Astrocyte (in vitro differentiated cells and primary cell): ENCODE measurements at regions not wholly inside any gene's neighbourhood (a gene's known extent, or its start where the extent isn't known, plus 50 kb on each side); places are given as distances from the start of the nearest gene placed in this dataset.

Experiments
- DNase-seq: peaks from one replicate; pipeline ENCODE4 v3.0.0-alpha.2; 2010; ENCODE audit warnings: low read depth
- FAIRE-seq: peaks from 2 replicates; lab custom pipeline; 2011; peaks lifted over from hg19 to GRCh38; lab: Jason Lieb, UNC
- H2AFZ ChIP-seq: 2 replicates; pipeline ENCODE4 v1.6.0; 2012; ENCODE audit warnings: low read depth, low read length, inconsistent platforms
- H3K27ac ChIP-seq: 2 replicates; pipeline ENCODE4 v1.5.1; 2011; ENCODE audit warnings: low read depth, low read length, inconsistent platforms
- H3K27me3 ChIP-seq: 2 replicates; pipeline ENCODE4 v1.6.0; 2011; ENCODE audit warnings: low read length, inconsistent platforms; ENCODE audit not compliant: insufficient read depth
- H3K36me3 ChIP-seq: 2 replicates; pipeline ENCODE4 v1.5.1; 2011; ENCODE audit warnings: low read length, inconsistent platforms; ENCODE audit not compliant: insufficient read depth
- H3K4me1 ChIP-seq: 2 replicates; pipeline ENCODE4 v1.5.1; 2011; ENCODE audit warnings: low read length, inconsistent platforms; ENCODE audit not compliant: insufficient read depth
- H3K4me2 ChIP-seq: 2 replicates; pipeline ENCODE4 v1.6.0; 2012; ENCODE audit warnings: low read length, inconsistent platforms
- H3K4me3 ChIP-seq: 2 replicates; pipeline ENCODE4 v1.5.1; 2011; ENCODE audit warnings: low read depth, mild to moderate bottlenecking, low read length, inconsistent platforms; ENCODE audit not compliant: insufficient read depth
- H3K79me2 ChIP-seq: 2 replicates; pipeline ENCODE4 v1.6.0; 2012; ENCODE audit warnings: mild to moderate bottlenecking, low read length, inconsistent platforms; ENCODE audit not compliant: insufficient read depth
- H3K9ac ChIP-seq: 2 replicates; pipeline ENCODE4 v1.6.0; 2012; ENCODE audit warnings: mild to moderate bottlenecking, low read length, inconsistent platforms
- H3K9me3 ChIP-seq: 2 replicates; pipeline ENCODE4 v1.5.1; 2012; ENCODE audit warnings: low read depth, mild to moderate bottlenecking, low read length, inconsistent platforms; ENCODE audit not compliant: insufficient read depth
- H4K20me1 ChIP-seq: 2 replicates; pipeline ENCODE4 v1.6.0; 2012; ENCODE audit warnings: low read length, inconsistent platforms; ENCODE audit not compliant: insufficient read depth
- H3K27ac Mint-ChIP-seq: one replicate; pipeline ENCODE4 v1.8.0; 2021; ENCODE audit warnings: mild to moderate bottlenecking, mixed read lengths; ENCODE audit not compliant: unreplicated experiment
- H3K27me3 Mint-ChIP-seq: one replicate; pipeline ENCODE4 v1.8.0; 2021; ENCODE audit warnings: low read depth, mixed read lengths; ENCODE audit not compliant: unreplicated experiment
- H3K36me3 Mint-ChIP-seq: one replicate; pipeline ENCODE4 v1.8.0; 2021; ENCODE audit warnings: low read depth, mixed read lengths; ENCODE audit not compliant: unreplicated experiment
- H3K4me1 Mint-ChIP-seq: one replicate; pipeline ENCODE4 v1.8.0; 2021; ENCODE audit warnings: low read depth, mixed read lengths; ENCODE audit not compliant: unreplicated experiment
- H3K4me3 Mint-ChIP-seq: one replicate; pipeline ENCODE4 v1.8.0; 2021; ENCODE audit warnings: mild to moderate bottlenecking, moderate library complexity, mixed read lengths; ENCODE audit not compliant: unreplicated experiment
- H3K9me3 Mint-ChIP-seq: one replicate; pipeline ENCODE4 v1.8.0; 2021; ENCODE audit warnings: mild to moderate bottlenecking, mixed read lengths; ENCODE audit not compliant: unreplicated experiment
- CTCF ChIP-seq: IDR thresholded peaks from 2 replicates; pipeline ENCODE4 v1.5.1; 2011; ENCODE audit warnings: low read depth, mild to moderate bottlenecking, inconsistent platforms, low read length, moderate library complexity; ENCODE audit not compliant: insufficient read depth
- EZH2 ChIP-seq: IDR thresholded peaks from 2 replicates; pipeline ENCODE4 v1.6.1; 2012; ENCODE audit warnings: mild to moderate bottlenecking, low read length, inconsistent platforms; ENCODE audit not compliant: insufficient read depth

GRCh38 chr15:31163769-31164572 lies 62.4 kb upstream of the TRPM1 start:
- Histone ChIP-seq H3K4me3 (no peak overlapping the region), H3K27ac (no peak overlapping the region), H3K27me3 (no peaks in the 10 kb centered on the region), H3K4me1 (no peaks in the 10 kb centered on the region), H4K20me1 (no peaks in the 10 kb centered on the region), H3K36me3 (no peaks in the 10 kb centered on the region), H3K9me3 (no peaks in the 10 kb centered on the region), H3K9ac (no peak overlapping the region), H3K79me2 (no peaks in the 10 kb centered on the region), H2AFZ (no peak overlapping the region), H3K4me2 (no peak overlapping the region)
- H3K27ac Mint-ChIP-seq: peak overlapping the region; percentile 4
- no peak for FAIRE-seq
- TF ChIP-seq CTCF: no peak
- H3K4me1 Mint-ChIP-seq: peaks cover 1% of the 10 kb centered on the region
- no peaks in the 10 kb centered on the region for H3K9me3 Mint-ChIP-seq
- no peaks in the 10 kb centered on the region for H3K36me3 Mint-ChIP-seq
- H3K27me3 Mint-ChIP-seq: peaks cover 11% of the 10 kb centered on the region
- H3K4me3 Mint-ChIP-seq: no peak overlapping the region
- DNase-seq: peak; percentile 25

DNA sequence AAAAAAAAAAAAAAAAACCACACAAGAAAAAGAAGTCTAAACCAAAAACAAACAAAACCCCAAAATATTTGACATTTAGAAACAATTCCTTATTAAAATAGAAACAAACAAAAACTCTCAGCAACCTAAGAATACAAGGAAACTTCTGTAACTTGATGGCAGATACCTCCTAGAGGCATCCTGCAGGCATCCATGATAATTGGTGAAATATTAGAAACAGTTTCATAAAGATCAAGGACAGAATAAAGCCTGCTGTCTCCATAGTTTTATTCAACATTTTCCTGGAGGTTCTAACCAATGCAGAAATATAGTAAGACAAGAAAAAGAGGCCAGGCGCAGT lies 63.0 kb upstream of the TRPM1 start:
- Histone ChIP-seq H3K79me2 (no peaks in the 10 kb centered on the region), H3K4me1 (no peaks in the 10 kb centered on the region), H3K27ac (no peak overlapping the region), H2AFZ (no peak overlapping the region), H3K36me3 (no peaks in the 10 kb centered on the region), H3K9ac (no peak overlapping the region), H3K27me3 (no peaks in the 10 kb centered on the region), H3K4me2 (no peak overlapping the region), H4K20me1 (no peaks in the 10 kb centered on the region), H3K4me3 (no peak overlapping the region), H3K9me3 (no peaks in the 10 kb centered on the region)
- Mint-ChIP-seq H3K9me3 (no peaks in the 10 kb centered on the region), H3K27me3 (peaks cover 11% of the 10 kb centered on the region), H3K36me3 (no peaks in the 10 kb centered on the region), H3K4me1 (peaks cover 1% of the 10 kb centered on the region), H3K27ac (no peak overlapping the region), H3K4me3 (no peak overlapping the region)
- no peak for DNase-seq
- TF ChIP-seq EZH2 (no peak), CTCF (no peak)
- FAIRE-seq: no peak

GRCh38 chr15:31169558-31169957 lies 68.0 kb upstream of the TRPM1 start:
- DNase-seq (no peak), FAIRE-seq (no peak)
- no peak overlapping the region for H3K4me2 ChIP-seq
- no peaks in the 10 kb centered on the region for H4K20me1 ChIP-seq
- H3K36me3 Mint-ChIP-seq: no peaks in the 10 kb centered on the region
- peaks cover 4% of the 10 kb centered on the region for H3K27me3 Mint-ChIP-seq
- no peak overlapping the region for H3K4me3 ChIP-seq
- H3K4me3 Mint-ChIP-seq: no peak overlapping the region
- H3K4me1 Mint-ChIP-seq: no peaks in the 10 kb centered on the region
- no peaks in the 10 kb centered on the region for H3K36me3 ChIP-seq
- H3K9ac ChIP-seq: no peak overlapping the region
- no peaks in the 10 kb centered on the region for H3K9me3 Mint-ChIP-seq
- H2AFZ ChIP-seq: no peak overlapping the region
- TF ChIP-seq EZH2 (no peak), CTCF (no peak)
- H3K27me3 ChIP-seq: no peaks in the 10 kb centered on the region
- no peaks in the 10 kb centered on the region for H3K9me3 ChIP-seq
- no peak overlapping the region for H3K27ac Mint-ChIP-seq
- no peaks in the 10 kb centered on the region for H3K79me2 ChIP-seq
- no peaks in the 10 kb centered on the region for H3K4me1 ChIP-seq
- no peak overlapping the region for H3K27ac ChIP-seq
